Smooth muscle cell (in vitro differentiated cells): ENCODE measurements at regions not wholly inside any gene's neighbourhood (a gene's known extent, or its start where the extent isn't known, plus 50 kb on each side); places are given as distances from the start of the nearest gene placed in this dataset.

Source experiments
- DNase-seq: peaks from one replicate; lab custom pipeline; 2025; ENCODE audit not compliant: unreplicated experiment; lab: John Stamatoyannopoulos, UW
- H2AFZ ChIP-seq: fragments of 200-600 bp; sonication (generic); 2 replicates; pipeline ENCODE4 v1.6.0; 2016; ENCODE audit warnings: antibody characterized with exemption, low read depth, mild to moderate bottlenecking
- H3F3A ChIP-seq: fragments of 200-600 bp; sonication (generic); 2 replicates; pipeline ENCODE4 v1.6.0; 2017; ENCODE audit warnings: antibody characterized with exemption, low read depth
- H3K27ac ChIP-seq: fragments of 200-600 bp; sonication (generic); 2 replicates; pipeline ENCODE4 v1.5.1; 2016; ENCODE audit warnings: low read depth, mild to moderate bottlenecking
- H3K27me3 ChIP-seq: fragments of 200-600 bp; sonication (generic); 2 replicates; pipeline ENCODE4 v1.6.1; 2016; ENCODE audit warnings: low read depth, mild to moderate bottlenecking
- H3K36me3 ChIP-seq: fragments of 200-600 bp; sonication (generic); 2 replicates; pipeline ENCODE4 v1.5.1; 2016; ENCODE audit warnings: low read depth
- H3K4me1 ChIP-seq: fragments of 200-600 bp; sonication (generic); 2 replicates; pipeline ENCODE4 v1.5.1; 2016; ENCODE audit warnings: low read depth
- H3K4me2 ChIP-seq: fragments of 200-600 bp; sonication (generic); 2 replicates; pipeline ENCODE4 v1.6.0; 2016; ENCODE audit warnings: mild to moderate bottlenecking
- H3K4me3 ChIP-seq: fragments of 200-600 bp; sonication (generic); 2 replicates; pipeline ENCODE4 v1.5.1; 2016; ENCODE audit warnings: mild to moderate bottlenecking
- H3K79me2 ChIP-seq: fragments of 200-600 bp; sonication (generic); 2 replicates; pipeline ENCODE4 v1.6.0; 2016; ENCODE audit warnings: low read depth, mild to moderate bottlenecking
- H3K9ac ChIP-seq: fragments of 200-600 bp; sonication (generic); 2 replicates; pipeline ENCODE4 v1.6.0; 2016; ENCODE audit warnings: low read depth
- H3K9me3 ChIP-seq: fragments of 200-600 bp; sonication (generic); replicated peaks from 2 replicates; pipeline ENCODE4 v1.5.1; 2016; ENCODE audit warnings: low read depth
- H4K20me1 ChIP-seq: fragments of 200-600 bp; sonication (generic); 2 replicates; pipeline ENCODE4 v1.6.0; 2016; ENCODE audit warnings: low read depth
- CTCF ChIP-seq: fragments of 200-600 bp; sonication (generic); IDR thresholded peaks from 2 replicates; pipeline ENCODE4 v1.5.1; 2017; ENCODE audit warnings: borderline replicate concordance, mild to moderate bottlenecking, antibody characterized with exemption; ENCODE audit not compliant: insufficient read depth, poor library complexity, severe bottlenecking
- WGBS: methylation state at CpG from one replicate; pipeline ENCODE4 v1.1.7; 2016; ENCODE audit warnings: low lambda C conversion rate; 5-methylcytosine and 5-hydroxymethylcytosine counted together

- no peaks in the 10 kb centered on the region for H4K20me1 ChIP-seq
- no peaks in the 10 kb centered on the region for H3K79me2 ChIP-seq
- H3K27me3 ChIP-seq, result no peaks in the 10 kb centered on the region
- peaks cover 8% of the 10 kb centered on the region for H3F3A ChIP-seq
- peak overlapping the region; percentile 58 for H3K27ac ChIP-seq
- DNase-seq, result no peak
- H2AFZ ChIP-seq, result no peak overlapping the region
- peaks cover 4% of the 10 kb centered on the region for H3K9me3 ChIP-seq
- H3K4me1 ChIP-seq, result no peaks in the 10 kb centered on the region
- H3K9ac ChIP-seq, result no peak overlapping the region
- peak overlapping the region; percentile 35 for H3K4me2 ChIP-seq
- no peak for TF ChIP-seq CTCF
- H3K4me3 ChIP-seq, result no peak overlapping the region
- H3K36me3 ChIP-seq, result no peaks in the 10 kb centered on the region
Measured at GRCh38 chr9:84502066-84502465, 161.5 kb upstream of the SLC28A3 start.

- Histone ChIP-seq H4K20me1 (no peaks in the 10 kb centered on the region), H3K9ac (no peak overlapping the region), H3K79me2 (no peaks in the 10 kb centered on the region), H3K4me3 (no peak overlapping the region), H3K4me2 (no peak overlapping the region), H3K27me3 (no peaks in the 10 kb centered on the region), H3K4me1 (no peaks in the 10 kb centered on the region), H3K27ac (peak overlapping the region; percentile 46), H3F3A (peaks cover 8% of the 10 kb centered on the region), H3K36me3 (no peaks in the 10 kb centered on the region), H3K9me3 (peaks cover 8% of the 10 kb centered on the region), H2AFZ (no peak overlapping the region)
- TF ChIP-seq CTCF, result no peak
- 58% methylated on average over 2 of the region's 2 CpGs for WGBS
- no peak for DNase-seq
Measured at GRCh38 chr9:84504360-84504759, 163.8 kb upstream of the SLC28A3 start.

GRCh38 chr9:84511651-84512050, 157.9 kb upstream of the NTRK2 start:
- 99% methylated on average over 2 of the region's 2 CpGs for WGBS
- no peak for TF ChIP-seq CTCF
- Histone ChIP-seq H3K4me1 (no peaks in the 10 kb centered on the region), H3K79me2 (no peaks in the 10 kb centered on the region), H3K9ac (no peak overlapping the region), H3K36me3 (no peaks in the 10 kb centered on the region), H3K27me3 (no peaks in the 10 kb centered on the region), H3K27ac (no peak overlapping the region), H3F3A (no peaks in the 10 kb centered on the region), H3K4me2 (no peak overlapping the region), H3K4me3 (no peak overlapping the region), H2AFZ (no peak overlapping the region), H3K9me3 (peaks cover 7% of the 10 kb centered on the region), H4K20me1 (no peaks in the 10 kb centered on the region)
- no peak for DNase-seq

GRCh38 chr9:84512493-84512892, 157.0 kb upstream of the NTRK2 start:
- 79% methylated on average over 2 of the region's 2 CpGs for WGBS
- Histone ChIP-seq H3K27me3 (no peaks in the 10 kb centered on the region), H3K4me2 (no peak overlapping the region), H3K9me3 (no peaks in the 10 kb centered on the region), H3K36me3 (no peaks in the 10 kb centered on the region), H3K27ac (no peak overlapping the region), H3F3A (no peaks in the 10 kb centered on the region), H4K20me1 (no peaks in the 10 kb centered on the region), H3K9ac (no peak overlapping the region), H3K79me2 (no peaks in the 10 kb centered on the region), H3K4me1 (no peaks in the 10 kb centered on the region), H2AFZ (peak overlapping the region; percentile 42), H3K4me3 (no peak overlapping the region)
- DNase-seq, result no peak
- TF ChIP-seq CTCF, result no peak
